K562 (cell line): ENCODE measurements at regions not wholly inside any gene's neighbourhood (a gene's known extent, or its start where the extent isn't known, plus 50 kb on each side); places are given as distances from the start of the nearest gene placed in this dataset.

Experiments
- ATAC-seq: fragments of 200-7000 bp; cut with Tn5 transposase; 3 replicates; pipeline ENCODE4 v1.9.1; 2020; ENCODE audit warnings: moderate library complexity
- BruUV-seq: library from RNA; stranded (reverse); fragments of 400-500 nt; replicated peaks from 2 replicates; lab custom pipeline; 2021; lab: Mats Ljungman, UMichigan
- CTCF ChIA-PET: fragments of 300-600 bp; formaldehyde crosslinking; extraction: SDS; loops from one replicate; lab custom pipeline; 2021; ENCODE audit warnings: low intra/inter-chr PET ratio; lab: Yijun Ruan, JAX
- POLR2A ChIA-PET: fragments of 300-600, 350-650 bp; sonication (Branson Sonifier 250); formaldehyde crosslinking; extraction: SDS; loops from one replicate; lab custom pipeline; 2021; ENCODE audit warnings: antibody characterized with exemption, inconsistent platforms; lab: Yijun Ruan, JAX
- DNase-seq, 4 experiments: peaks; one replicate each; pipeline versions ENCODE4 v3.0.0 to v3.0.0-alpha.2; 2011 to 2018; ENCODE audit warnings: low spot score in 3 of 4, mixed read lengths in 3 of 4; ENCODE audit errors: extremely low read depth in 1 of 4
- FAIRE-seq: peaks from 2 replicates; lab custom pipeline; 2011; peaks lifted over from hg19 to GRCh38; lab: Jason Lieb, UNC
- H2AFZ ChIP-seq: 2 replicates; pipeline ENCODE4 v1.6.0; 2011; ENCODE audit warnings: low read depth, low read length, control low read depth, inconsistent platforms
- H3K27ac ChIP-seq: fragments of 200-600 bp; 3 replicates; pipeline ENCODE4 v1.8.0; 2011; ENCODE audit warnings: low read depth, mild to moderate bottlenecking, control low read depth, inconsistent platforms, low read length, moderate library complexity, mixed read lengths; ENCODE audit errors: extremely low read depth
- H3K27me3 ChIP-seq, 2 experiments: fragments of 300-600 bp in 1 of 2; 2 replicates in 1 of 2; 3 replicates in 1 of 2; pipeline versions ENCODE4 v1.6.0 to v1.8.0; 2011; ENCODE audit warnings: inconsistent platforms in 2 of 2, low read length in 2 of 2, mild to moderate bottlenecking in 1 of 2, mixed read lengths in 1 of 2, moderate library complexity in 1 of 2; ENCODE audit not compliant: control insufficient read depth in 2 of 2, insufficient read depth in 2 of 2
- H3K36me3 ChIP-seq: fragments of 300-600 bp; 3 replicates; pipeline ENCODE4 v1.8.0; 2011; ENCODE audit warnings: mild to moderate bottlenecking, low read length, inconsistent platforms; ENCODE audit not compliant: control insufficient read depth, insufficient read depth
- H3K4me1 ChIP-seq, 2 experiments: fragments of 200-600 bp in 1 of 2; replicated peaks in 1 of 2; 2 replicates in 1 of 2; 3 replicates in 1 of 2; pipeline versions ENCODE4 v1.5.1 to v1.8.0; 2011; ENCODE audit warnings: inconsistent platforms in 2 of 2, low read length in 2 of 2, mild to moderate bottlenecking in 1 of 2, mixed read lengths in 1 of 2, moderate library complexity in 1 of 2; ENCODE audit not compliant: control insufficient read depth in 2 of 2, insufficient read depth in 2 of 2
- H3K4me2 ChIP-seq: 2 replicates; pipeline ENCODE4 v1.6.1; 2011; ENCODE audit warnings: low read length, control low read depth, inconsistent platforms, mixed read lengths; ENCODE audit not compliant: insufficient read depth
- H3K4me3 ChIP-seq: fragments of 200-600 bp; sonication (generic), shearing (Covaris generic); 2 replicates; pipeline ENCODE4 v1.5.1; 2016; ENCODE audit warnings: control low read depth, inconsistent platforms
- H3K79me2 ChIP-seq: fragments of 200-600 bp; 3 replicates; pipeline ENCODE4 v1.8.0; 2011; ENCODE audit warnings: low read length, inconsistent platforms; ENCODE audit not compliant: control insufficient read depth, insufficient read depth
- H3K9ac ChIP-seq, 2 experiments: 2 replicates each; pipeline versions ENCODE4 v1.6.0 to v1.6.1; 2011; ENCODE audit warnings: low read depth in 2 of 2, low read length in 2 of 2, control low read depth in 1 of 2, inconsistent platforms in 1 of 2, mild to moderate bottlenecking in 1 of 2, mixed read lengths in 1 of 2; ENCODE audit not compliant: insufficient read depth in 1 of 2
- H3K9me1 ChIP-seq: one replicate; pipeline ENCODE4 v1.6.0; 2011; ENCODE audit warnings: inconsistent platforms, mild to moderate bottlenecking, low read length, moderate library complexity; ENCODE audit not compliant: control insufficient read depth, insufficient read depth
- H3K9me3 ChIP-seq: replicated peaks from 2 replicates; pipeline ENCODE4 v1.5.1; 2011; ENCODE audit warnings: low read depth, low read length, inconsistent platforms; ENCODE audit not compliant: control insufficient read depth, insufficient read depth
- H4K20me1 ChIP-seq: replicated peaks from 2 replicates; pipeline ENCODE4 v1.6.1; 2011; ENCODE audit warnings: low read length, inconsistent platforms, mixed read lengths; ENCODE audit not compliant: control insufficient read depth, insufficient read depth
- AFF1 ChIP-seq, 2 experiments: fragments of 450-650 bp; IDR thresholded peaks; 2 replicates each; pipeline ENCODE4 v1.6.1; 2018; ENCODE audit warnings: mild to moderate bottlenecking in 2 of 2, low read depth in 1 of 2; ENCODE audit not compliant: partially characterized antibody in 2 of 2
- GATA2 ChIP-seq: sonication (generic); formaldehyde crosslinking; IDR thresholded peaks from 2 replicates; pipeline ENCODE4 v1.4.0; 2020; ENCODE audit warnings: mild to moderate bottlenecking, missing genetic modification reagents
- GMEB1 ChIP-seq: fragments of 250-450 bp; sonication (Bioruptor Pico); IDR thresholded peaks from 2 replicates; pipeline ENCODE4 v1.4.0; 2020; ENCODE audit warnings: mild to moderate bottlenecking
- HDGF ChIP-seq: fragments of 450-650 bp; IDR thresholded peaks from 2 replicates; pipeline ENCODE4 v1.6.1; 2016
- MCM2 ChIP-seq: fragments of 450-650 bp; IDR thresholded peaks from 2 replicates; pipeline ENCODE4 v1.6.1; 2017; ENCODE audit warnings: low read depth, mild to moderate bottlenecking
- NUFIP1 ChIP-seq: fragments of 450-650 bp; IDR thresholded peaks from 2 replicates; pipeline ENCODE4 v1.6.1; 2018; ENCODE audit not compliant: partially characterized antibody
- PREB ChIP-seq: sonication (generic); formaldehyde crosslinking; IDR thresholded peaks from 2 replicates; pipeline ENCODE4 v1.8.1; 2023; ENCODE audit warnings: mild to moderate bottlenecking, missing genetic modification reagents
- PTBP1 ChIP-seq: fragments of 200-400 bp; formaldehyde crosslinking; IDR thresholded peaks from 2 replicates; pipeline ENCODE4 v1.6.1; 2017; ENCODE audit warnings: low read depth, low read length
- ZBTB7A ChIP-seq: IDR thresholded peaks from 2 replicates; pipeline ENCODE4 v1.6.1; 2011; ENCODE audit warnings: low read depth, mild to moderate bottlenecking, low read length, moderate library complexity, borderline replicate concordance; ENCODE audit not compliant: control insufficient read depth
- ZFP1 ChIP-seq: fragments of 450-650 bp; formaldehyde crosslinking; IDR thresholded peaks from 2 replicates; pipeline ENCODE4 v1.4.0; 2020; ENCODE audit warnings: mild to moderate bottlenecking, mixed read lengths
- ZNF668 ChIP-seq: fragments of 250-450 bp; sonication (Bioruptor Pico); IDR thresholded peaks from 2 replicates; pipeline ENCODE4 v1.8.0; 2022; ENCODE audit warnings: mild to moderate bottlenecking, inconsistent platforms
- WGBS: fragments of 100-300 bp; shearing (Covaris generic); methylation state at CpG from one replicate; pipeline ENCODE4 v1.1.6; 2016; ENCODE audit warnings: low coverage, mixed read lengths; ENCODE audit not compliant: insufficient coverage; ENCODE audit errors: missing lambda C conversion rate; 5-methylcytosine and 5-hydroxymethylcytosine counted together
- in situ Hi-C: fragments of 300-500 bp; cut with MboI; formaldehyde crosslinking; loops from 4 replicates; pipeline ENCODE4 v1.15.0; 2018; ENCODE audit warnings: inconsistent platforms, mixed read lengths
- intact Hi-C: fragments of 100-400 bp; cut with micrococcal nuclease; formaldehyde crosslinking; loops from 2 replicates; pipeline ENCODE4 v1.14.2; 2022

GRCh38 chr4:34200535-34200934 is 2043.8 kb downstream of the ARAP2 start:
- TF ChIP-seq ZNF668 (CRISPR knock-in tag) (no peak), NUFIP1 (no peak), PREB (CRISPR knock-in tag) (no peak), HDGF (no peak), GATA2 (CRISPR knock-in tag) (no peak), ZBTB7A (no peak)
- intact Hi-C loops: no loop called here
- H3K27me3 ChIP-seq: no peaks in the 10 kb centered on the region
- H3K4me2 ChIP-seq: no peak overlapping the region
- BruUV-seq: no TSS peak
- no peaks in the 10 kb centered on the region for H3K79me2 ChIP-seq
- H4K20me1 ChIP-seq: no peaks in the 10 kb centered on the region
- no peak overlapping the region for H3K9ac ChIP-seq
- FAIRE-seq (no peak), DNase-seq (no peak), ATAC-seq (no peak)
- no peak overlapping the region for H3K27ac ChIP-seq
- CTCF ChIA-PET: no interaction called here
- POLR2A ChIA-PET: no interaction called here
- H3K4me3 ChIP-seq: no peak overlapping the region
- H3K9me3 ChIP-seq: no peaks in the 10 kb centered on the region
- no peaks in the 10 kb centered on the region for H3K4me1 ChIP-seq
- H3K36me3 ChIP-seq: no peaks in the 10 kb centered on the region
- in situ Hi-C loops: no loop called here
- H2AFZ ChIP-seq: no peak overlapping the region
- no peaks in the 10 kb centered on the region for H3K9me1 ChIP-seq
- WGBS: 54% methylated on average over 2 of the region's 2 CpGs

- Histone ChIP-seq H3K27ac (no peak overlapping the region), H3K4me2 (no peak overlapping the region), H2AFZ (no peak overlapping the region), H3K9me1 (no peaks in the 10 kb centered on the region), H3K4me1 (no peaks in the 10 kb centered on the region), H3K4me3 (no peak overlapping the region), H3K36me3 (no peaks in the 10 kb centered on the region), H3K79me2 (no peaks in the 10 kb centered on the region), H3K27me3 (no peaks in the 10 kb centered on the region), H3K9ac (no peak overlapping the region), H4K20me1 (no peaks in the 10 kb centered on the region), H3K9me3 (no peaks in the 10 kb centered on the region)
- POLR2A ChIA-PET: no interaction called here
- intact Hi-C loops (no loop called here), in situ Hi-C loops (no loop called here)
- BruUV-seq: no TSS peak
- ATAC-seq (no peak), FAIRE-seq (no peak), DNase-seq (no peak)
- CTCF ChIA-PET: no interaction called here
- no peak for TF ChIP-seq MCM2
- TF ChIP-seq PTBP1: no peak
- no peak for TF ChIP-seq ZFP1
- TF ChIP-seq AFF1 (IDR thresholded peaks at IDR 0.05; ENCODE audit: low read depth in 1 of 2, partially characterized antibody in 2 of 2): no peak
- TF ChIP-seq GMEB1: no peak
Measured at GRCh38 chr4:34202154-34202553, 2042.2 kb downstream of the ARAP2 start.
